ENCODE measurements at regions not wholly inside any gene's neighbourhood (a gene's known extent, or its start where the extent isn't known, plus 50 kb on each side); places are given as distances from the start of the nearest gene placed in this dataset.

DNA sequence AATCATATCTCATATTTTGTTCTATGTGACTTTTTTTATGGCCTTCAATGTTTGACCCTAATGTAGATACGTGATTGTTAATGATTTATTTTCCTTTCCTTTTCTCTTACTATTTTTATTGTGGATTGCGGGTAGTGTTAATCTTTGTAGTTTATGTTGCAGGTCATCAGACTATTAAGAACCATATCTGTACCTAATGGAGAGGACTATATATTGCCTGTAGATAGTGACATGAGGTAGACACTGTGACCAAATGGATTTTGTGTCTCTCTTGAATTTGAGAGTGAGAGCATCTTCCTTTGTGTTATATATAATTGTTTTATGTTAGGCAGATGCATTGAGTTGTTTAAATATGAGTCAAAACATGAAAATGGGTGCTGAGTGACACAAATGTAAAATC, 543.4 kb upstream of the MGAT4C start:
- TF ChIP-seq, protein P1, sequence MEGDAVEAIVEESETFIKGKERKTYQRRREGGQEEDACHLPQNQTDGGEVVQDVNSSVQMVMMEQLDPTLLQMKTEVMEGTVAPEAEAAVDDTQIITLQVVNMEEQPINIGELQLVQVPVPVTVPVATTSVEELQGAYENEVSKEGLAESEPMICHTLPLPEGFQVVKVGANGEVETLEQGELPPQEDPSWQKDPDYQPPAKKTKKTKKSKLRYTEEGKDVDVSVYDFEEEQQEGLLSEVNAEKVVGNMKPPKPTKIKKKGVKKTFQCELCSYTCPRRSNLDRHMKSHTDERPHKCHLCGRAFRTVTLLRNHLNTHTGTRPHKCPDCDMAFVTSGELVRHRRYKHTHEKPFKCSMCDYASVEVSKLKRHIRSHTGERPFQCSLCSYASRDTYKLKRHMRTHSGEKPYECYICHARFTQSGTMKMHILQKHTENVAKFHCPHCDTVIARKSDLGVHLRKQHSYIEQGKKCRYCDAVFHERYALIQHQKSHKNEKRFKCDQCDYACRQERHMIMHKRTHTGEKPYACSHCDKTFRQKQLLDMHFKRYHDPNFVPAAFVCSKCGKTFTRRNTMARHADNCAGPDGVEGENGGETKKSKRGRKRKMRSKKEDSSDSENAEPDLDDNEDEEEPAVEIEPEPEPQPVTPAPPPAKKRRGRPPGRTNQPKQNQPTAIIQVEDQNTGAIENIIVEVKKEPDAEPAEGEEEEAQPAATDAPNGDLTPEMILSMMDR (IDR thresholded peaks at IDR 0.05) = no peak
- H3K27ac Mint-ChIP-seq = no peak overlapping the region
- DNase-seq (no peak), ATAC-seq (ENCODE audit: low read depth) (no peak)
- CTCF ChIA-PET = no interaction called here
- H3K27me3 Mint-ChIP-seq = no peaks in the 10 kb centered on the region
- no peaks in the 10 kb centered on the region for H3K36me3 Mint-ChIP-seq (ENCODE audit: low read depth)
- H3K4me1 Mint-ChIP-seq = no peaks in the 10 kb centered on the region
- intact Hi-C loops (cut with micrococcal nuclease) = no loop called here
- H3K4me3 Mint-ChIP-seq = no peak overlapping the region
- H3K9me3 Mint-ChIP-seq = peaks cover 5% of the 10 kb centered on the region
- POLR2A ChIA-PET = no interaction called here

- ChIA-PET CTCF (no interaction called here), POLR2A (no interaction called here)
- H3K9me3 Mint-ChIP-seq = peaks cover 3% of the 10 kb centered on the region
- H3K27ac Mint-ChIP-seq = no peak overlapping the region
- TF ChIP-seq, protein P1 (IDR thresholded peaks at IDR 0.05) = no peak
- H3K36me3 Mint-ChIP-seq (ENCODE audit: low read depth) = no peaks in the 10 kb centered on the region
- H3K27me3 Mint-ChIP-seq = no peaks in the 10 kb centered on the region
- DNase-seq (no peak), ATAC-seq (ENCODE audit: low read depth) (no peak)
- H3K4me1 Mint-ChIP-seq = no peaks in the 10 kb centered on the region
- no peak overlapping the region for H3K4me3 Mint-ChIP-seq
- intact Hi-C loops (cut with micrococcal nuclease) = no loop called here
These were observed 540.4 kb upstream of the MGAT4C start for GRCh38 chr12:86796550-86796949.

DNA sequence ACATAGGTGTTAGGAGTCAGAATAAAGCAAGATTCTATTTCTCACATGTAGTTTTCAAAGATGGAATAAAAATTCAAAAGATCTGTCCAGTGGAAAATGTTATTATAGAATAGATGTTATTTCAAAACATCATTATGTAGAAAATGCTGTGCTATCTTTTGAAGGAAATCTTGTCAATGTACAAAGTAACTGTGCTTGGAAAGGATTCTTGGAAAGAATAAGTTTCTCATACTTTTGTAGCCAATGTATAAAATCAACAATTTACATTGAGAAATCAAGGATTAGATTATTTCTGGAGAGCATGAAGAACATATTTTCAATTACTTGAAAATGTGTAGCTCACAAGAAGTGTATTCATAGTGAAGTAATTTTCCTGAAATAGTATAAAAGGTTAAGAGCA, 532.5 kb upstream of the MGAT4C start:
- TF ChIP-seq, protein P1 (IDR thresholded peaks at IDR 0.05) = no peak
- no peak overlapping the region for H3K27ac Mint-ChIP-seq
- no peaks in the 10 kb centered on the region for H3K36me3 Mint-ChIP-seq (ENCODE audit: low read depth)
- ChIA-PET POLR2A (no interaction called here), CTCF (no interaction called here)
- H3K27me3 Mint-ChIP-seq = no peaks in the 10 kb centered on the region
- intact Hi-C loops (cut with micrococcal nuclease) = no loop called here
- no peaks in the 10 kb centered on the region for H3K9me3 Mint-ChIP-seq
- H3K4me3 Mint-ChIP-seq = no peak overlapping the region
- DNase-seq (no peak), ATAC-seq (ENCODE audit: low read depth) (no peak)
- H3K4me1 Mint-ChIP-seq = no peaks in the 10 kb centered on the region

GRCh38 chr12:86787419-86787818, 531.2 kb upstream of the MGAT4C start:
- intact Hi-C loops (cut with micrococcal nuclease) = no loop called here
- Mint-ChIP-seq H3K9me3 (no peaks in the 10 kb centered on the region), H3K4me3 (no peak overlapping the region), H3K4me1 (no peaks in the 10 kb centered on the region), H3K27ac (no peak overlapping the region), H3K36me3 (ENCODE audit: low read depth) (no peaks in the 10 kb centered on the region), H3K27me3 (no peaks in the 10 kb centered on the region)
- POLR2A ChIA-PET = no interaction called here
- CTCF ChIA-PET = no interaction called here
- DNase-seq (no peak), ATAC-seq (ENCODE audit: low read depth) (no peak)
- TF ChIP-seq, protein P1 (IDR thresholded peaks at IDR 0.05) = no peak

DNA sequence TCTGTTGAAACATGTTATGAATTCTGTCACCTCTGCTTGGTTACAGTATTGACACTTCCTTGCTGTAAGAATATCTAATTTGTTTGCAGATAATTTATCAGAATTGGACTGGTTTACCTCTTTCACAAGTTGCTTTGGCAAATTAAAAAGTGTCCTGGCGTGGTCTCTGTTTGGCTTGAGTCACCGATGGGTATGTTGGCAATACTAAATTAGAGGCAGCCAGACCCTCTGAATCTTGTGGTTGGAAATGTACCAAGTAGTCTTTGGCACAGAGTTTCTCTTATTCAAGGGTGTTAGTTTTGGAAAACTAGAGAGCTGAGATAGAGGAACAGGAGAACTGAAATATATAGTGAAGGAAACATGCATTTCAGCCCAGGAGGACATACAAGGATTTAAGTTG, 521.1 kb upstream of the MGAT4C start:
- Mint-ChIP-seq H3K4me3 (no peak overlapping the region), H3K36me3 (ENCODE audit: low read depth) (no peaks in the 10 kb centered on the region), H3K4me1 (no peaks in the 10 kb centered on the region), H3K9me3 (no peaks in the 10 kb centered on the region), H3K27me3 (no peaks in the 10 kb centered on the region), H3K27ac (no peak overlapping the region)
- intact Hi-C loops (cut with micrococcal nuclease) = no loop called here
- CTCF ChIA-PET = no interaction called here
- TF ChIP-seq, protein P1 (IDR thresholded peaks at IDR 0.05) = no peak
- no peak for ATAC-seq (ENCODE audit: low read depth)
- DNase-seq = no peak
- POLR2A ChIA-PET = no interaction called here
